Activated CD8-positive, alpha-beta memory T cell treated with anti-CD3 and anti-CD28 coated beads for 24 hours (primary cell): ENCODE measurements at regions not wholly inside any gene's neighbourhood (a gene's known extent, or its start where the extent isn't known, plus 50 kb on each side); places are given as distances from the start of the nearest gene placed in this dataset.

Experiments used
- DNase-seq: peaks from one replicate; pipeline ENCODE4 v3.0.0-alpha.2; 2020

DNA sequence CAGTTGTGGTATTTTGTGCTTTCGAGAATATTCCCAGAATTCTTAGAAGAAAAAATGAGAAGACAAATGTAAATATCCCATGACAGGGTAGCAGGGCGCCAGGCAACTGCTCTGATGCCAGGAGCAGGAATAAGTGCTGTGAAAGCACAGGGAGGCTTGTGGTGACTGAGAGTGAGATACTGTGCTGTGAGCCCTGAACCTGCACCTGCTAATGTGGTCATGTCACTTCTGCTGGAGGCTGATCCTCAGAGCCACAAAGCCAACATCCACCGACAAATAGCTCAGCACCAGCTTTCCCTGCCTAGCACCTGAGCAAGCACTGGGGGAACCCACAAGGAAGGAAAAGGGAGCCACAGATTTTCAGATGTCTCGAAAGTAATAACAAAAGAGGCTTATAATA lies 368.6 kb upstream of the CDH4 start:
- no peak for DNase-seq

DNA sequence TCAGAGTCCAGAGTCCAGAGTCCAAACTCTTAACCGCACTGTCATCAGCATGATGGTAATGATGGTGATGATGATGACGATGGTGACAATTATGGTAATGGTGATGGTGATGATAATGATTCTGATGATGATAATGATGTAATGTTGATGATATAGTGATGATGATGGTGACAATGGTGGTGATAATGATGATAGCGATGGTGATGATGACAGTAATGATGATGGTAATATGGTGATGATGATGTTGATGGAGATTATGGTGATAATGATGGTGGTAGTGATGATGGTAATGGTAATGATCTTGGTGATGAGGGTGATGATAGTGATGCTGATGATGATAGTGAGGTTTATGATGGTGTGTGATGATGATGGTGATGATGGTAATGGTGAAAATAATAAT lies 367.8 kb upstream of the CDH4 start:
- DNase-seq = no peak

DNA sequence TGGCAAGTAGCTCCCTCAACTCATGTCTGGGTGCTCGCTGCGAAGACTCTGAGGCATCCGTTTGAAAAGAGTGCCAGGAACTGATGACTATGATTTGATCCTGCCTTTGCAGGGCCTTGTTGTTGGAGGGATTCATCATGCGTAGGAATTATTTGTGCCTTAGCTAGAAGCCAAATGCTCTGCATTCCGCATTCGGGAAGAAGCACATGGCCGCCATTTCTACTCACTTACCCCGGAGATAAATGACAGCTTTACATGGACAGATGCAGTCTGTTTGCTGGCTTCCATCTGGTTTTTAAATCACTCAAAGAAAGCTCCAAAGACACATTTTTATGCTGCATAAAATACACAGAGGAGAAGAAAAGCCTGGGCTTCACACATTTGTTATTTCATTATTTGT lies 363.3 kb upstream of the CDH4 start:
- no peak for DNase-seq

DNA sequence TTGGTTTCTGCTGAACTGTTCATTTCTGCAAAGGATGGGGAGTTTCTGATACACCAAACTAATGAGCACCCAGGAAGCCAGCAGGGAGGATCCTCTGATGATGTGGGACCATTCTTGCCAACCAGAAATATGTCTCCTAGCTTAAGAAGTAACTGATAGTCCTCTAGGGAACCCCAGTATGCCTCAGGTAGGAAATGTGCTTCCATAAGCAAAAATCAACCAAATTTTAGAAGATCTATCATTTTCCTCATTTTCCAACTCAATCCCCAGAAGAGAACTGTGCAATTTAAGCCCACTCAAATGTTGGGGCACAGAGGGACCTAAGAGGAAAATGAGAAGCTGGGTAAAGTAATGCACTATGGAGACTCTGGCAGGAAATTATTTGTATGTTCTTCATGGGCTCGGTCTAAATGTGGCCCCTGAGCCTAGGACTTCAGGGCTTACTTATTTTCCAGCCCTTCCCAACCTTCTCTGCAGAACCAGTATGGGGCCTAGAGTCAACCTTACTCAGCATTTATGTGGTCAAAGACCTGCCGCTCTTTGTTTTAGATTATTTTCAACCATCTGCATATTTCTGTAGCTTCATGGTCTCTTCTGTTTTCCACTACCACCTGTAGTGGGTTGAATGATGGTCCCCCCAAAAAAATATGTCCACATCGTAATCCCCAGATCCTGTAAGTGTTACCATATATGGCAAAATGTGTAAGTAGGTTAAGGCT lies 359.8 kb upstream of the CDH4 start:
- DNase-seq = no peak

DNA sequence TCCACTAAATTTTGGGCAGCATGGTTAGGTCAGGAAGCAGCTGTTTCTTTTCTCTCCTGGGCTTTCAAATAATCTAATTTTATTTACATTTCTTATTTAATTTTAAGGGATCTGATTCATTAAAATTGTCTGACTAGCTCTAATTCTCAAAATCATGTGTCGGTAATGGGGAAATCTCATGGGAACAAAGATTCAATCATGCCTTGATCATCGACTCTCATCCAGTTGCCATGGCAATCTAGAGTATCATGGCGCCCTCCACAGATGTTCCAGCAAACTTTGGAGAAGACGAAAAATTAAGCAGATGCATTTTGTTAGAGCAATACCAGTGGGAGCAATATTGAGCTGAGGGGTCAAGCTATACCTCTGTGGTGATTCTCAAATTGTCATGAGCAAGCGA lies 358.0 kb upstream of the CDH4 start:
- DNase-seq = no peak

DNA sequence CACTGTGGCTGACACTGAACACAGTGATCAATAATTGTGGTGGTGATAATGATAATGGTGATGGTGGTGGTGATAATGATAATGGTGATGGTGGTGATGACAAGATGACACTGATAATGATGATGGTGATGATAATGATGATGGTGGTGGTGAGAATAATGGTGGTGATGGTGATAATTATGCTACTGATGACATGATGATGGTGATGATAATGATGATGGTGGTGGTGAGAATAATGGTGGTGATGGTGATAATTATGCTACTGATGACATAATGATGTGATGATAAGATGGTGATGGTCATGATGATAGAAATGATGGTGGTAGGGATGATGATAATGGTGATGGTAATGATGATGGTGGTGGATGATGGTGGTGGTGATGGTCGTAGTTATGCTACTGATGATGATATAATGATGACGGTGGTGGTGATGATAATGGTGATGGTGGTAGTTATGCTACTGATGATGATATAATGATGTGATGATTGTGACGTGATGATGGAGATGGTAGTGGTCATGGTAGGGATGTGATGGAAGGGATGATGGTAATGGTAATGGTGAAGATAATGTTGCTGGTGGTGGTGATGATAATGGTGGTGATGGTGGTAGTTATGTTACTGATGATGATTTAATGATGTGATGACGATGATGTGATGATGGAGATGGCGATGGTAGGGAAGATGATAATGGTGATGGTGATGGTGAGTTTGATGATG lies 356.5 kb upstream of the CDH4 start:
- no peak for DNase-seq

DNA sequence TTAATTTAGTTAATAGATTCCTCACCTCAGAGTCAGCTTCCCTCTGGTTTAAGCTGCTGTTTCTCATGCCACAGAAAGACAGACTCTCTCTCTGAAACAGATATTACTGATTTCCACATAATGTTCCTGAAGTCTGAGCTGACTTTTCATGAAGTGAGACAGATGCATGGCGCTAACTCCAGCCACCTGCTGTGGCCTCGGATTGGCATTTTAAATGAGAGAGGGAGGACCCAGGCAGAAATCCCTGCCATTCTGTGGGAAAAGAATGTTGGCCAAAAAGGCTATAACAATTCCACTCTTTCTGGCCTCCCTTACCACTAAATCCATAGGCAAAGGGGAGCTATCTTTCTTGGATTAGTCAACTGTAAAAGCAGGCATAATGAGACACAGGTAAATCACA lies 354.1 kb upstream of the CDH4 start:
- no peak for DNase-seq

DNA sequence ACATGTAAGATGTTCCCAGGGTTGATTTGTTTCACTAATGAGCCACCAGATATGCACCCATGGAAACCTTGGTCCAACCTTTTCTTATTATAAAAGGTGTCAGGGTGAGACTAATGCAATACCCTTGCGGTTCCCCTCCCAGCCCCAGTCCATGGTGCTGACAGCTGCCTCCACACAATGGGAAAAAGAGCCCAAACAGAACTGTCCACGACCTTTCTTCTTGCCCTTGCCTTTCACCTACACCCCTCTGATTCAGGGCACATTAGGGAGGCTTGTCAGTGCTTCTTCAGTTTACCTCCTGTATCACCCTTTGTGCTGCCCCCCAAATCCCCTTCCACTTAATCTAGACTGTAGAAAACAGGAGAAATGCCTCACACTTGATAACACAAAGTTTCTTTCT lies 352.7 kb upstream of the CDH4 start:
- DNase-seq = no peak

DNA sequence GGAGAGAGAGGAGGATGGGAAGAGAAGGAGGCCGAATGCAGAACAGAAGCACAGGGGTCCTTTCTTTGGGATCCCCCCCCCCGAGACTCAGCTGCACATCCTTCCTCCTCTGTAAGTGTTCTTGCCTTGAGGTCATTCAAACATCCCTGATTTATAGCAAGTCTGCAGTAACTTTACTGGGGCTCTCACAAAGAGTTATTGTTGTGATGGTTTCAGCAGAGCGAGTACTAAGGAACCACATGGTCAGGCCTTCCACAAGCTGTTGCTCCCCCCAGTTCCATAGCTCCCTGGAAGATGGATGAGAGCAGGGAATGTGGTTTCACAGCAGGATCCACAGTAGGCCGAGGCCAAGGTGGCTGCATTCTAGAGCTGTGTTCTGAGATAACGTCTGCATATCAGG lies 351.4 kb upstream of the CDH4 start:
- no peak for DNase-seq

DNA sequence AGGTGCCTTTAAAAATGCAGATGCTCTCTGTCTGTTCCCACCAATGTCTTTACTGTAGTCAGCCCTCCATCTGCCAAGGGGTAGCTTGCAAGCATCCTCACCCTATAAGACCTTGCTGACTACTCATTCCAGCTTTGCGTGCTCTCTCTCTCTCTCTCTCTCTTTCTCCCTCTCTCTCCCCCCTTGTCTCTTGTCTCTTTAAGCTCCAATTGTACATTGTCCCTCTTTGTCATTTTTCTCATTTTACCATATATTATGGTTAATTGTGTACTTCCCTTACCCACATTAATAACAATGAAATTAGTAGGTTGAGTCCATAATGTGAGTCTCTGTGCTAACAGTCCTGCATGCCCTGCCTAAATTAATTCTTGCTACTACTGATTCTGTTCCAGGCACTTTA lies 350.2 kb upstream of the CDH4 start:
- no peak for DNase-seq

DNA sequence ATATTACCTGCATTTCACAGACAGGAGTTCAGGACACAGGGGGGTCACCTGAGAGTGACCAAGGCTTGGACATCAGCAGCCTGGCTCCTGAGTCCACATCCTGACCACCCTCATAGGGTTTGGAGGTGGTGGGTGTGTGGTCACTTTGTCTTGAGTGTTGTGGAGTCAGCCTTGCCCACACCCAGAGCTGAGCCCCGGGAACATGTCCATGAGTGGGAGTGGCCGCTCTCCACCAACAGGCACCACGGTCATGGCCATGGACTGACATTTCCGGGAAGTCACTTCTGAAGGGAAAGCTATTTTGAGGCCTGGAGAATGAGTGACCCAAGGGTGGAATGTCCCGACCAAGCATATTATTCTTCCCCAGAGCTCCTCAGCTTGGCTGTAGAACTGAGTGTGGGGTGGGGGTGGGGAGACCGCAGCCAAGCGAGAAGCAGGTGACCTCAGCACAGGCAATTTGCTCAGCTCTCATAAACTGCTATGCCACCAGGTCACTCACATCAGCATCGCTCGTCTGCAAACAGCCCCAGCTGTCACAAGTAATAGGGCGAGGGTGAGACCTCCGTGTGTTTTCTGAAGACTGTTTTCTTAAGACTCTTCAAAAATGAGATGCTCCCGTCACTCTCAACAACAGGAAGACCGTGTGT lies 348.6 kb upstream of the CDH4 start:
- DNase-seq = no peak

DNA sequence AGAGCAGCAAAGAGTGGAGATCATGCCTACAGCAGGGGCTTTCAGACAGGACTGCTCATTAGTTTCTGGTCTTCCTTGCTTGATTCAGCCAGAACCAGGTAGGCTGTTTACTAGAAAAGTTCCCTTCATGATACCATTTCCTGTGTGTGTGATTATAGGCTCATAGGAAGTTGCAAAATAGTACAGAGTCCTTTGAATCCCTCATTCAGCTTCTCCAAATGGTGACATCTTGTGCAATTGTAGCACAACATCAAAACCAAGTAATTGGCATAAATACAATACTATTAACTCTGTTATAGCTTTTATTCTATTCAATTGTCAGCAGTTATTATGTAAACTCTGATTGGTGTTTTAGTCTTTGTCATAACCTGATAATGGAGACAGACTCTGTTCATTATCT lies 347.3 kb upstream of the CDH4 start:
- DNase-seq = no peak

DNA sequence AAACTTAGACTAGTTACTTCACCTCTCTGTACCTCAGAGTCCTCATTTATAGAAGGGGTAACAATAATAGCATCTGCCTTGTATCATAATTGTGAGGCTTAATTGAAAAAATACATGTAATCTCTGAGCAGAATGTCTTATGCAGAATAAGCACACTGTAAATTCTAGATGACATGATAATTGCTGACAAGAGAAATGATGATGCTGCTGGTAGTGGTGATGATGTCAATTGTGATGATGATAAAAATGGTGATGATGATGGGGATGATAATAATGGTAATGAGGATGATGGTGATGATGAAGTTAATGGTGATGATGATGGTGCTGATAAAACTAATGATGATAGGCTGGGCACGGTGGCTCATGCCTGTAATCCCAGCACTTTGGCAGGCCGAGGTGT lies 346.1 kb upstream of the CDH4 start:
- no peak for DNase-seq

DNA sequence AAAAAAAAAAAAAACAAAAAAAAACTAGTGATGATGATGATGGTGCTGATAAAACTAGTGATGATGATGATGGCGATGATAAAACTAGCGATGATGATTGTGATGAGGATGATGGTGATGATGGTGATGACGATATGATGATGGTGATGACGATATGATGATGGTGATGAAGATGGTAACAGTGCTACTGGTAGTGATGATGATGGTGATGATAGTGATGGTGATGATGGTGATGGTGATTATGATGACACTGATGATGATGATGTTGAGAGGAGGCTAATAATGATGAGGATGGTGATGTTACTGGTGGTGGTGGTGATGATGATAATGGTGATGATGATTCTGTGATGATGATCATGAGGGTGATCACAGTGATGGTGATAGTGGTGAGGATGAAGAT lies 345.5 kb upstream of the CDH4 start:
- no peak for DNase-seq

DNA sequence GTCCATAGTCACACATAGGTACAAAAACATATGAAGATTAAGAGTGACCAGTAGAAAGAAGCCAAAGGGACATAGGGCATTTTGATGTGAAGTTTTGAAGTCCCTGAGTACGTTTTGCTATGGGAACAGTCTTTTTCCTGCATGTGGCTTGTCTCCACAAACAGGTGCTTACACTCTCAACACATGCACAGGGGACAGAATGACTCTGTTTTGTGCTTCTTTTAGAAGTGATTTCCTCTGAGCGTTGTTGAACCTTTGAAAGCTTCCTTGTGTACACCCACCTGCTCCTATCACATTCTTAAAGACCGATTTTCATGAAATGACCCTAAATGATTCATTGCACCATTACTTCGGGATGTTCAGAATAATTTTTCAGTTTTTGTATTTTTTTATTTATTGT lies 338.8 kb upstream of the CDH4 start:
- DNase-seq = no peak

DNA sequence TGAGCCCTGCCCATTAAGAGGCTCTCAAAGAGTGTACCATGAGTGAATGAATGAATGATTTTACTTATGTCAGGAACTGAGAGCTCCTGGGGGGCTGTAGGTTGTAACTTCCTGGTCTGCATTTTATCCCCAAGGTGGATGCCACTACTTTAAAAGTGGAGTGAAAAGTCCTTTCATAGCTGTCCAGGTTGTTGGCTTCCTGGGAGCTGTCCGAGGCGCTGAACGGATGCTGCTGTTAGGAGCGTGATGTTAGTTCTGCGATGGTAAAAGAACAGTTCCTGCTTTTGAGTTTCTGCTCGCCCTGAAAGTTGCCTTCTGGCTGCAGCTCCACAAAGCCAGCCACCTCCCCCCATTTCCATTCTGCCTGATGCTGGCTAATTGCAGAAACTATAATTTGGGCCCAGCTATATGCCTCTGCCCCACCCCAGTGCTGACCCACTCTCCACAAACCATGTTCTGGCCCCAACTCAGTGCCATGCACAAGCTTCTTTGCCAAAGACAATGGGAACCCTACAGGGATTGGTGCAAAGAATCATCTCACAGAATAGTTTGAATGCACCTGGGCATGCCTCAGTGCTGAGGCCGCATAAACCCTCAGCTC lies 330.9 kb upstream of the CDH4 start:
- DNase-seq = no peak

DNA sequence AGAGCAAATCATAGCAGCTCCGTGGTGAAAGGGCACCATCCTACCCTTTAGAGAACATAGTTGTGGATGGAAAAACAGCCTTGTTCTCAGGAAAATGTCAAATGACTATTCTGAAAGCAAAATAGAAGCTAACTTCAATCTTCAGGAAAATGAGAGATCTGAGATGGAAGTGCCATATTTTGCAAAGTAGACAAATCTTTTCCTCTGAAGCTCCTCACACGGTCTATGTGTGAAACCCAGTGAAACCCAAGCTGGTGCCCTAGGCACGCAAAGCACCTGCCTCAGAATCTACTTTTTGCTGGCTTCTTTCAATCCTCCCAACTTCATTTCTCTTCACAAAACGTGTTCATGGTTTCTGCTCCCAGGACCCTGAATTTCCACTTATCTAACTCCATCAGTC lies 325.2 kb upstream of the CDH4 start:
- DNase-seq = no peak

DNA sequence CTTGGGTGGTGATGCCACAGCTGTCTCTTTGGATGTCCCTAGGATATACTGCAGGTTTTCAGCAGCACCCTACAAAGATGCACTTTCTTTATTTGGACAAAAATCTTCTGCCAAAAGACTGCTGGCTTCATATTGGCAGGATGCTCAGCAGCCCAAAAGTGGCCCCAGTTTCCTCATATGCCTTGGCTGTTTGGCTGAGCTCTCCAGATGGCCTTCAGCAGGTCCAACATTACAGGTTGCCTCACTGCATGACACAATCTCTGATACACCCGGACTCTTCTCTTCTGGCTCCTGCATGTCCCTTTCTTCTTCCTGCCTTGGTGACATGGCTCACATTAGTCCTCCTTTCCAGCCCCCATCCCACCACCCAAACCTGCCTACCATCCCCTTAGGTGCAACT lies 323.7 kb upstream of the CDH4 start:
- no peak for DNase-seq

DNA sequence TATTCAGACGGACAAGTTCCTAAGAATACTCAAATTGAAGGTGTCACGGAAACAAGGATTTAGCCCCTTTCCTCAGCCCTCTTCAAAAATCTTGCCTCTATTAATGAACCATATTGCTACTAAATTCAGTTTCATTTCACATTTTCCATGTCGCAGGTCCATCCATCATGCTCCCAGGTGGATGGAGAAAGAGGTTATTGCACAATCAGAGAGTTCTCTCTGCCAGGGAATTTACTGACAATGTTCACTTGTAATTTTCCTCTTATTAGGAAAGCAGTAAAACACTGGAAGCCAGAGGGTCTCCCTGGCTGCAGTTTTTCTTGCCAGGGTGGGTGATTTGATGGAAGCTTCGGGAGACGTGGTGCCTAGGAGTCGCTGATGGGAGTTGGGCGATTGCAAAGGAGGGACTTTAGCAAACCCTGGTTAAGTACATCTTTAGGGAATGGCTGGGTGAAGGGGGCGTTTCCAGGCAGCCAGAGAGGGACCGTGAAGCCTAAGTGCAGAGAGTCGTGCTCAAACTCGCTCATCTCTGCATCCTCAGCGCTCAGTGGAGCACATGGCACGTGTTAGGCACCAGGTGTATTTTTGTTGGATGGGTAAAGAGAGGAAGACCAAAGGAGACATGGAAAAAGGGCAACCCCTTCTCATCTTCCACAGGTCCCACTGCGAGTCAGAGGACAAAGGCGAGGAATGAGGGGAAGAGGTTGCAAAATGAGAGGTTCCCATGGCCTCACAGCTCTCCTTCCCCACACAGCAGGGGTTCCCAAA lies 321.9 kb upstream of the CDH4 start:
- DNase-seq = no peak

DNA sequence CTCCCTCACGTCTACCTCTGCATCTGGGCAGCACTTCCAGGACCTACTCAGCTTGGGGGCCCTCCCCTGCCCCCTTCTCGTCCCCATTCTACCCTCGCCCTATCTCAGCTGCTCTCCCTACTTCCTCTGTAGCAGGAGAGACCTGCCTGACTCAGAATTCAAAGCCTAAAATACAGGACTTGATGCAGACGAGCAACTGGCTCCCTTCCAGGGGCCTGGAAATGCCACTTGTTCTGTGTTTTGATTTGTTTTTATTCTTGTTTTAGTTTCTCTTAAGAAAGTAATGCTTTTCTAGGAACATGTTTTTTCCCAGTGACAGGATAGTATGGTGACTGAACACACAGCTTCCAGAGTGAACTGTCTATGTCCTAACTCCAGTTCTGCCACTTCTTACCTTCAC lies 320.4 kb upstream of the CDH4 start:
- DNase-seq = no peak

DNA sequence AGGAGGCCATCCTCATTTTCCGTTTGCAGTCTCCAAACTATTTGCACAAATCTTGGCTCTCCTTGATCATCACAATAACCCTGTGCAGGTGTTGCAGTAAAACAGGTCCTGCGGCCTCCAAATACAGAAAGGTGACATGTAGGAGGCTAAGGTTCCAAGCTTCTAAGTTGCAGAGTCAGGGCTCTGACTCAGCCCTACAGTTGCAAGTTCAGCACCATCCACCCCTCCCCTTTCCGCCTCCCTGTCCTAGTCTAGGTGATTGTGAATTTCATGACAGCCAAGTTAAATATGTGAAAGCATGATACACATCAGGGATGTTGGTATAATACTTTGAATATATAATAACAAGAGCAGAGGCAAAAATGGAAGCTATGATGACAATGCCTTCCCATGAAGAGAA lies 317.3 kb upstream of the CDH4 start:
- DNase-seq = no peak

DNA sequence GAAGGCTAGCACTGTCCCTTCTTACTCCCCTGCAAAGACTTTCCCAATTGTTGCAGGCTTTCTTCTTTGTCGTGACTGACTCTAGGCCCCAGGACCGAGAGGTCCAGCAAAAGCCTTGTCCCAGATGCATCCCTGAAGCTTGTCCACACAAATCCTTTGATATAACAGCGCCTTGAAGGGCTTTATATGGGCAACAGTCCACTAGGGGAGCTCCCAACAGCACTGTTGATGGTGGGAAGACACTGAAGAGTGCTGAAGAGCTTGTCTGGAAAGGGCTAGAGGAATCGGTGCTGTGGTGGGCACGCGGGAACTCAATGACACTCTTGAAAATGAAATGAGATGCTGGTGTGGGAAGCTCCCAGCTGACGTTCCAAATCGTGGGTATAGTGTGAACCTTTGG lies 316.1 kb upstream of the CDH4 start:
- no peak for DNase-seq

DNA sequence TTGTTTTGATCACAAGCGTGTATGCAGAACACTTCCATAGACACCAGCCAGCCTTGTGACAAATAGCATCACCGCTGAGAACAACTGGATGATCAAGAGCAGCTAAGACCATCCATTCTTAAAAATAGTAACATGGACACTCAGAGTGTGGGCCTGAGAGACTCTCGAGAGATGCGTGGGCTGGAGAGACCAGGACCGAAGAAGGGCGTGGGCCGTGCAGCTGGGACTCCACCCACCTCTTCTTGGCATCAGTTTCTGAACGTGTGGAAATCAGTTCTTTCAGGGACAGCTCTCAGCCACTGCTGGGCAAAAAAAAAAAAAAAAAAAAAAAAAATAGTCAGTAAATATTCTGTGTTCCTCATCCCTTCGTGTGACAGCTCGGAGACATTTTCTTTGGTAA lies 314.5 kb upstream of the CDH4 start:
- no peak for DNase-seq
